ENCODE measurements at regions not wholly inside any gene's neighbourhood (a gene's known extent, or its start where the extent isn't known, plus 50 kb on each side); places are given as distances from the start of the nearest gene placed in this dataset.

GRCh38 chr15:81612631-81613030 is 238.6 kb upstream of the TMC3 start:
- no peak overlapping the region for H4K91ac ChIP-seq (ENCODE audit: low read length)
- no peak overlapping the region for H2BK15ac ChIP-seq (ENCODE audit: low read depth, poor library complexity, severe bottlenecking)
- no peak overlapping the region for H3K9ac ChIP-seq (ENCODE audit: low read length)
- H3K14ac ChIP-seq (ENCODE audit: low read length in 2 of 2) = no peak overlapping the region
- no peak overlapping the region for H4K8ac ChIP-seq (ENCODE audit: low read length)
- no peak overlapping the region for H2AFZ ChIP-seq (ENCODE audit: low read depth, low read length)
- 70% methylated on average over 2 of the region's 2 CpGs for WGBS
- no peak overlapping the region for H3K27ac ChIP-seq (ENCODE audit: low read length, poor library complexity, severe bottlenecking)
- H3K4me3 ChIP-seq (ENCODE audit: insufficient read depth in 1 of 2, low read depth in 1 of 2, low read length in 2 of 2) = no peak overlapping the region
- no peak overlapping the region for H2BK5ac ChIP-seq (ENCODE audit: low read depth, low read length, poor library complexity, severe bottlenecking)
- H3K4me2 ChIP-seq (ENCODE audit: low read length, poor library complexity, severe bottlenecking) = no peak overlapping the region
- peaks cover 0 to 3% of the 10 kb centered on the region in 2 experiments for H3K27me3 ChIP-seq (ENCODE audit: control insufficient read depth in 1 of 2, insufficient read depth in 1 of 2, low read length in 2 of 2)
- H3K79me1 ChIP-seq (replicated peaks; ENCODE audit: low read length, poor library complexity, severe bottlenecking) = no peaks in the 10 kb centered on the region
- no peaks in the 10 kb centered on the region for H3K36me3 ChIP-seq (ENCODE audit: control insufficient read depth in 1 of 2, insufficient read depth in 2 of 2, low read depth in 1 of 2, low read length in 2 of 2)
- H3K9me3 ChIP-seq (ENCODE audit: control insufficient read depth, low read length) = no peaks in the 10 kb centered on the region
- no peak for DNase-seq
- H3K4me1 ChIP-seq (ENCODE audit: control insufficient read depth, insufficient read depth, low read depth, low read length) = no peaks in the 10 kb centered on the region
- no peak overlapping the region for H2BK120ac ChIP-seq (ENCODE audit: low read depth, low read length)
- H3K18ac ChIP-seq (ENCODE audit: low read depth in 1 of 2, low read length in 2 of 2) = no peak overlapping the region
- H3K23ac ChIP-seq (ENCODE audit: low read length in 2 of 2) = no peak overlapping the region
- H2BK12ac ChIP-seq (ENCODE audit: low read length in 2 of 2) = no peak overlapping the region
- H2AK5ac ChIP-seq (ENCODE audit: low read length, severe bottlenecking) = no peak overlapping the region
- H3K4ac ChIP-seq (ENCODE audit: low read depth in 1 of 2, low read length in 2 of 2) = no peak overlapping the region

GRCh38 chr15:81611679-81612078 is 237.7 kb upstream of the TMC3 start:
- Histone ChIP-seq H2BK5ac (ENCODE audit: low read depth, low read length, poor library complexity, severe bottlenecking) (no peak overlapping the region), H4K91ac (ENCODE audit: low read length) (no peak overlapping the region), H3K4me1 (ENCODE audit: control insufficient read depth, insufficient read depth, low read depth, low read length) (no peaks in the 10 kb centered on the region), H3K27ac (ENCODE audit: low read length, poor library complexity, severe bottlenecking) (no peak overlapping the region), H3K23ac (ENCODE audit: low read length in 2 of 2) (no peak overlapping the region), H2BK12ac (ENCODE audit: low read length in 2 of 2) (no peak overlapping the region), H3K4ac (ENCODE audit: low read depth in 1 of 2, low read length in 2 of 2) (no peak overlapping the region), H3K14ac (ENCODE audit: low read length in 2 of 2) (no peak overlapping the region), H3K9ac (ENCODE audit: low read length) (no peak overlapping the region), H4K8ac (ENCODE audit: low read length) (no peak overlapping the region), H3K9me3 (ENCODE audit: control insufficient read depth, low read length) (no peaks in the 10 kb centered on the region), H2AFZ (ENCODE audit: low read depth, low read length) (no peak overlapping the region), H3K18ac (ENCODE audit: low read depth in 1 of 2, low read length in 2 of 2) (no peak overlapping the region), H3K27me3 (ENCODE audit: control insufficient read depth in 1 of 2, insufficient read depth in 1 of 2, low read length in 2 of 2) (peaks cover 0 to 3% of the 10 kb centered on the region in 2 experiments), H3K79me1 (replicated peaks; ENCODE audit: low read length, poor library complexity, severe bottlenecking) (no peaks in the 10 kb centered on the region), H3K4me3 (ENCODE audit: insufficient read depth in 1 of 2, low read depth in 1 of 2, low read length in 2 of 2) (no peak overlapping the region), H3K4me2 (ENCODE audit: low read length, poor library complexity, severe bottlenecking) (no peak overlapping the region), H2AK5ac (ENCODE audit: low read length, severe bottlenecking) (no peak overlapping the region), H2BK15ac (ENCODE audit: low read depth, poor library complexity, severe bottlenecking) (no peak overlapping the region), H3K36me3 (ENCODE audit: control insufficient read depth in 1 of 2, insufficient read depth in 2 of 2, low read depth in 1 of 2, low read length in 2 of 2) (no peaks in the 10 kb centered on the region), H2BK120ac (ENCODE audit: low read depth, low read length) (no peak overlapping the region)
- no peak for DNase-seq
- 76% methylated on average over 4 of the region's 4 CpGs for WGBS

- H3K18ac ChIP-seq (ENCODE audit: low read depth in 1 of 2, low read length in 2 of 2) = no peak overlapping the region
- no peak overlapping the region for H3K27ac ChIP-seq (ENCODE audit: low read length, poor library complexity, severe bottlenecking)
- no peak overlapping the region for H2BK5ac ChIP-seq (ENCODE audit: low read depth, low read length, poor library complexity, severe bottlenecking)
- H3K9me3 ChIP-seq (ENCODE audit: control insufficient read depth, low read length) = peaks cover 8% of the 10 kb centered on the region
- H2AFZ ChIP-seq (ENCODE audit: low read depth, low read length) = no peak overlapping the region
- no peaks in the 10 kb centered on the region for H3K36me3 ChIP-seq (ENCODE audit: control insufficient read depth in 1 of 2, insufficient read depth in 2 of 2, low read depth in 1 of 2, low read length in 2 of 2)
- no peaks in the 10 kb centered on the region for H3K4me1 ChIP-seq (ENCODE audit: control insufficient read depth, insufficient read depth, low read depth, low read length)
- no peak overlapping the region for H3K9ac ChIP-seq (ENCODE audit: low read length)
- peaks cover 0 to 3% of the 10 kb centered on the region in 2 experiments for H3K27me3 ChIP-seq (ENCODE audit: control insufficient read depth in 1 of 2, insufficient read depth in 1 of 2, low read length in 2 of 2)
- no peak overlapping the region for H3K4ac ChIP-seq (ENCODE audit: low read depth in 1 of 2, low read length in 2 of 2)
- DNase-seq = no peak
- no peak overlapping the region for H3K4me2 ChIP-seq (ENCODE audit: low read length, poor library complexity, severe bottlenecking)
- no peak overlapping the region for H4K91ac ChIP-seq (ENCODE audit: low read length)
- H2BK15ac ChIP-seq (ENCODE audit: low read depth, poor library complexity, severe bottlenecking) = no peak overlapping the region
- no peak overlapping the region for H2BK12ac ChIP-seq (ENCODE audit: low read length in 2 of 2)
- H2AK5ac ChIP-seq (ENCODE audit: low read length, severe bottlenecking) = no peak overlapping the region
- H4K8ac ChIP-seq (ENCODE audit: low read length) = no peak overlapping the region
- H3K23ac ChIP-seq (ENCODE audit: low read length in 2 of 2) = no peak overlapping the region
- 77% methylated on average over 2 of the region's 2 CpGs for WGBS
- no peak overlapping the region for H3K14ac ChIP-seq (ENCODE audit: low read length in 2 of 2)
- no peaks in the 10 kb centered on the region for H3K79me1 ChIP-seq (replicated peaks; ENCODE audit: low read length, poor library complexity, severe bottlenecking)
- no peak overlapping the region for H3K4me3 ChIP-seq (ENCODE audit: insufficient read depth in 1 of 2, low read depth in 1 of 2, low read length in 2 of 2)
- H2BK120ac ChIP-seq (ENCODE audit: low read depth, low read length) = no peak overlapping the region
These were observed 234.4 kb upstream of the TMC3 start for GRCh38 chr15:81608309-81608829.

- H3K9me3 ChIP-seq (ENCODE audit: control insufficient read depth, low read length) = peaks cover 26% of the 10 kb centered on the region
- no peak overlapping the region for H2BK15ac ChIP-seq (ENCODE audit: low read depth, poor library complexity, severe bottlenecking)
- no peak overlapping the region for H4K91ac ChIP-seq (ENCODE audit: low read length)
- no peak overlapping the region for H3K14ac ChIP-seq (ENCODE audit: low read length in 2 of 2)
- no peak overlapping the region for H2BK120ac ChIP-seq (ENCODE audit: low read depth, low read length)
- no peak overlapping the region for H3K9ac ChIP-seq (ENCODE audit: low read length)
- no peaks in the 10 kb centered on the region for H3K36me3 ChIP-seq (ENCODE audit: control insufficient read depth in 1 of 2, insufficient read depth in 2 of 2, low read depth in 1 of 2, low read length in 2 of 2)
- no peak overlapping the region for H2BK5ac ChIP-seq (ENCODE audit: low read depth, low read length, poor library complexity, severe bottlenecking)
- 80% methylated on average over 5 of the region's 5 CpGs for WGBS
- H2AK5ac ChIP-seq (ENCODE audit: low read length, severe bottlenecking) = no peak overlapping the region
- no peak overlapping the region for H4K8ac ChIP-seq (ENCODE audit: low read length)
- DNase-seq = no peak
- no peak overlapping the region for H3K4ac ChIP-seq (ENCODE audit: low read depth in 1 of 2, low read length in 2 of 2)
- H3K4me1 ChIP-seq (ENCODE audit: control insufficient read depth, insufficient read depth, low read depth, low read length) = no peaks in the 10 kb centered on the region
- H3K27me3 ChIP-seq (ENCODE audit: control insufficient read depth in 1 of 2, insufficient read depth in 1 of 2, low read length in 2 of 2) = no peaks in the 10 kb centered on the region
- no peaks in the 10 kb centered on the region for H3K79me1 ChIP-seq (replicated peaks; ENCODE audit: low read length, poor library complexity, severe bottlenecking)
- H3K4me2 ChIP-seq (ENCODE audit: low read length, poor library complexity, severe bottlenecking) = no peak overlapping the region
- H3K18ac ChIP-seq (ENCODE audit: low read depth in 1 of 2, low read length in 2 of 2) = no peak overlapping the region
- H3K27ac ChIP-seq (ENCODE audit: low read length, poor library complexity, severe bottlenecking) = no peak overlapping the region
- H2AFZ ChIP-seq (ENCODE audit: low read depth, low read length) = no peak overlapping the region
- H3K23ac ChIP-seq (ENCODE audit: low read length in 2 of 2) = no peak overlapping the region
- no peak overlapping the region for H2BK12ac ChIP-seq (ENCODE audit: low read length in 2 of 2)
- no peak overlapping the region for H3K4me3 ChIP-seq (ENCODE audit: insufficient read depth in 1 of 2, low read depth in 1 of 2, low read length in 2 of 2)
These were observed 230.7 kb upstream of the TMC3 start for GRCh38 chr15:81604713-81605112.
